Osteocyte (in vitro differentiated cells): ENCODE measurements at regions not wholly inside any gene's neighbourhood (a gene's known extent, or its start where the extent isn't known, plus 50 kb on each side); places are given as distances from the start of the nearest gene placed in this dataset.
"Not testable (repeated sequence)": the region's sequence is repeated elsewhere in the genome, so short reads cannot be mapped to it uniquely, and the experiment has no call there.

ENCODE experiments used
- DNase-seq: peaks from one replicate; pipeline ENCODE4 v3.0.0; 2021; ENCODE audit warnings: mixed read lengths; ENCODE audit not compliant: unreplicated experiment; ENCODE audit errors: extremely low spot score
- H3K27ac Mint-ChIP-seq: one replicate; pipeline ENCODE4 v1.8.0; 2021; ENCODE audit warnings: mild to moderate bottlenecking, mixed read lengths; ENCODE audit not compliant: unreplicated experiment
- H3K27me3 Mint-ChIP-seq: one replicate; pipeline ENCODE4 v1.8.0; 2021; ENCODE audit warnings: mixed read lengths; ENCODE audit not compliant: unreplicated experiment
- H3K36me3 Mint-ChIP-seq: one replicate; pipeline ENCODE4 v1.8.0; 2021; ENCODE audit warnings: mixed read lengths; ENCODE audit not compliant: unreplicated experiment
- H3K4me1 Mint-ChIP-seq: one replicate; pipeline ENCODE4 v1.8.0; 2021; ENCODE audit warnings: mixed read lengths; ENCODE audit not compliant: unreplicated experiment
- H3K4me3 Mint-ChIP-seq: one replicate; pipeline ENCODE4 v1.8.0; 2021; ENCODE audit warnings: mild to moderate bottlenecking, moderate library complexity, mixed read lengths; ENCODE audit not compliant: unreplicated experiment
- H3K9me3 Mint-ChIP-seq: one replicate; pipeline ENCODE4 v1.8.0; 2021; ENCODE audit warnings: mixed read lengths; ENCODE audit not compliant: unreplicated experiment
- CTCF ChIP-seq: fragments of 200-600 bp; sonication (generic); IDR thresholded peaks from 2 replicates; pipeline ENCODE4 v1.5.0; 2021; ENCODE audit warnings: antibody characterized with exemption, mild to moderate bottlenecking, moderate library complexity

GRCh38 chr22:26942637-26942957 is 285.2 kb downstream of the MIAT start:
- Mint-ChIP-seq H3K27ac (no peak overlapping the region), H3K4me1 (peaks cover 13% of the 10 kb centered on the region), H3K36me3 (peaks cover 2% of the 10 kb centered on the region), H3K4me3 (no peak overlapping the region), H3K9me3 (peaks cover 3% of the 10 kb centered on the region), H3K27me3 (no peaks in the 10 kb centered on the region)
- no peak for DNase-seq
- TF ChIP-seq CTCF: no peak

DNA sequence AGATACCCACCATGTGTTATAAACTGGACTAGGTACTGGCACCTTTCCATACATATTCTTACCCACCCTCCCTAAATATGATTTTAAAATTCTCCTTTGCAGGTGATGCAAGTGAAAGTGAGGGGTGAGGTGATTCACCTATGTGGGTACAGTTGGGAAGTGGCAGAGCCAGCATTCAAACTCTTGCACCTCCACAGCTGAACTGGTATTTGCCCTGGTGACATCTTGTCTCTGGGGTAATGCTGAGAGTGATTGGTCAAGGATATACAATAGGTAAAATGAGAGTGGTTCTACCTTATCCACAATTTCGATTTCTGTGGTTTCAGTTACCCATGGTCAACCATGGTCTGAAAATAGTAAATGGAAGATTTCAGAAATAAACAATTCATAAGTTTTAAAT is 288.2 kb downstream of the MIAT start:
- no peak for TF ChIP-seq CTCF
- H3K9me3 Mint-ChIP-seq: no peaks in the 10 kb centered on the region
- H3K27ac Mint-ChIP-seq: no peak overlapping the region
- no peak for DNase-seq
- H3K36me3 Mint-ChIP-seq: no peaks in the 10 kb centered on the region
- H3K4me3 Mint-ChIP-seq: no peak overlapping the region
- H3K27me3 Mint-ChIP-seq: no peaks in the 10 kb centered on the region
- peaks cover 9% of the 10 kb centered on the region for H3K4me1 Mint-ChIP-seq

- DNase-seq: no peak
- TF ChIP-seq CTCF: no peak
- H3K4me3 Mint-ChIP-seq: no peak overlapping the region
- H3K27me3 Mint-ChIP-seq: peaks cover 10% of the 10 kb centered on the region
- no peaks in the 10 kb centered on the region for H3K36me3 Mint-ChIP-seq
- no peak overlapping the region for H3K27ac Mint-ChIP-seq
- H3K4me1 Mint-ChIP-seq: peaks cover 14% of the 10 kb centered on the region
- no peaks in the 10 kb centered on the region for H3K9me3 Mint-ChIP-seq
Measured at GRCh38 chr22:26949193-26949592, 291.8 kb downstream of the MIAT start.

GRCh38 chr22:26951139-26951538 is 293.8 kb downstream of the MIAT start:
- H3K36me3 Mint-ChIP-seq, H3K4me3 Mint-ChIP-seq, DNase-seq, H3K9me3 Mint-ChIP-seq, H3K27ac Mint-ChIP-seq: not testable (repeated sequence)
- H3K27me3 Mint-ChIP-seq: peaks cover 12% of the 10 kb centered on the region
- H3K4me1 Mint-ChIP-seq: peaks cover 16% of the 10 kb centered on the region

GRCh38 chr22:26952004-26952403 is 294.6 kb downstream of the MIAT start:
- Mint-ChIP-seq H3K36me3 (no peaks in the 10 kb centered on the region), H3K27me3 (peaks cover 12% of the 10 kb centered on the region), H3K9me3 (no peaks in the 10 kb centered on the region), H3K4me3 (no peak overlapping the region), H3K4me1 (peaks cover 25% of the 10 kb centered on the region), H3K27ac (no peak overlapping the region)
- no peak for TF ChIP-seq CTCF
- no peak for DNase-seq

DNA sequence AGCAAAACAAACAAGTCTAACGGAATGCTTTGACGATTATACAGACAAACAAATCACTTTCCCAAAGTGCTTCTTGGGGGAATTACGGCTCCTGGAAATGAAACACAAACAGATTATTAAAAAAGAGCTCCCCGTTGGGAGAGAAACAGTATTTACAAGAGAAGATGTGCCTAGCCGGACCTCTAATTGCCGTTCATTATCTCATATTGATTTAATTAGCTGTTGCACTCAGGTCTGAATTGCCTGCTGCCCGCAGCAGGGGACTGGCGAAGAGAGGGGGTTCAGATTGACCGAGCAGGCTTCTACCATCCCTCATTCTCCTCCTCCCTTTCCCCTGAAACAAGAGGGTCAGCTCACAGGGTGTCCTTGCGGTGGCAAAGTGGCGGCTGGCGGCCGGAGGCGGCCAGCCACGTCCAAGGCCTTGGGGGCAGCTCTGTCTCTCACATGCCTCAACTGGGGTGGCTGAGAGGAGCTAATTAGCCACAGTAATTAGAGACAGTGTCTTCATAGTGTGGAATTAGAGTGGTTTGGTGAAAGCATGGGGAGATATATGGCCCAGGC is 295.1 kb downstream of the MIAT start:
- no peak for DNase-seq
- Mint-ChIP-seq H3K4me1 (peaks cover 26% of the 10 kb centered on the region), H3K27ac (no peak overlapping the region), H3K36me3 (no peaks in the 10 kb centered on the region), H3K4me3 (no peak overlapping the region), H3K27me3 (peaks cover 12% of the 10 kb centered on the region), H3K9me3 (no peaks in the 10 kb centered on the region)
- no peak for TF ChIP-seq CTCF
